Colonic mucosa (tissue), 4 donors: ENCODE measurements at regions not wholly inside any gene's neighbourhood (a gene's known extent, or its start where the extent isn't known, plus 50 kb on each side); places are given as distances from the start of the nearest gene placed in this dataset.

Experiments
- DNase-seq: peaks from one replicate; pipeline ENCODE4 v3.0.0-alpha.2; 2020
- H3K27ac ChIP-seq: fragments of 200-600 bp; one replicate; pipeline ENCODE4 v1.8.0; 2021
- H3K27me3 ChIP-seq: fragments of 200-600 bp; one replicate; pipeline ENCODE4 v1.8.0; 2021
- H3K36me3 ChIP-seq: fragments of 200-600 bp; one replicate; pipeline ENCODE4 v1.8.0; 2021
- H3K4me1 ChIP-seq: fragments of 200-600 bp; one replicate; pipeline ENCODE4 v1.8.0; 2021; ENCODE audit warnings: mild to moderate bottlenecking
- H3K4me3 ChIP-seq: fragments of 200-600 bp; one replicate; pipeline ENCODE4 v1.8.0; 2021
- H3K9ac ChIP-seq, 2 donors: one replicate each; pipeline ENCODE4 v1.7.0; 2013; ENCODE audit warnings: control low read depth in 2 of 2, low read depth in 2 of 2, low read length in 2 of 2
- H3K9me3 ChIP-seq: fragments of 200-600 bp; one replicate; pipeline ENCODE4 v1.8.0; 2021
- intact Hi-C: fragments of 100-400 bp; cut with DNase I; formaldehyde crosslinking; loops from one replicate; pipeline ENCODE4 v1.14.1; 2022
- TF ChIP-seq, protein P1 (sequence below): fragments of 200-600 bp; IDR thresholded peaks from one replicate; pipeline ENCODE4 v1.8.0; 2022; ENCODE audit warnings: antibody characterized with exemption, mild to moderate bottlenecking
- donor health status: healthy.
- donor health status: DM: no; HTN: no; CAD: no.
- donor health status: DM: no; HTN: no; CAD: no.

DNA sequence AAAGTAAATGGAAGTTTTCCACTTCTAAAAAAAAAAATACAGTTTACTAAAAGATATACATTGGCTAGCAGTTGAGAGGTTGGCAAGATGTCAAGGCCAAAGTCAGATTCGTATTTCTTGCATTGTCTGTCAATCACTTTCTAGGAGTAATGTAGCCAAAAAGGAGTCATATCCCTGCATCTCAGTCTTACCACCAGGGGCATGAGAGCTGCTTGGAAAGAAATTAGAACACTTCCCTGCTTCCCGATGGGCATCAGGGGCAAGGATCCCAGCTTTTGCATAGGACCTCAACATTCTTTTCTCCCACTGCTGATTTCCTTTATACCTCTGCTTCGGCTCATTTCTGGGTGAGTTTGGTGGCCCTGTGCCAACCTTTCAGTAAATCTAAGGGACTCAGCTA, 581.0 kb upstream of the MAP3K7 start:
- H3K27ac ChIP-seq = no peak overlapping the region
- H3K4me3 ChIP-seq = no peak overlapping the region
- no peaks in the 10 kb centered on the region for H3K36me3 ChIP-seq
- H3K4me1 ChIP-seq = no peaks in the 10 kb centered on the region
- no peak for DNase-seq
- H3K9ac ChIP-seq = no peak overlapping the region
- intact Hi-C loops = no loop called here
- TF ChIP-seq, protein P1, sequence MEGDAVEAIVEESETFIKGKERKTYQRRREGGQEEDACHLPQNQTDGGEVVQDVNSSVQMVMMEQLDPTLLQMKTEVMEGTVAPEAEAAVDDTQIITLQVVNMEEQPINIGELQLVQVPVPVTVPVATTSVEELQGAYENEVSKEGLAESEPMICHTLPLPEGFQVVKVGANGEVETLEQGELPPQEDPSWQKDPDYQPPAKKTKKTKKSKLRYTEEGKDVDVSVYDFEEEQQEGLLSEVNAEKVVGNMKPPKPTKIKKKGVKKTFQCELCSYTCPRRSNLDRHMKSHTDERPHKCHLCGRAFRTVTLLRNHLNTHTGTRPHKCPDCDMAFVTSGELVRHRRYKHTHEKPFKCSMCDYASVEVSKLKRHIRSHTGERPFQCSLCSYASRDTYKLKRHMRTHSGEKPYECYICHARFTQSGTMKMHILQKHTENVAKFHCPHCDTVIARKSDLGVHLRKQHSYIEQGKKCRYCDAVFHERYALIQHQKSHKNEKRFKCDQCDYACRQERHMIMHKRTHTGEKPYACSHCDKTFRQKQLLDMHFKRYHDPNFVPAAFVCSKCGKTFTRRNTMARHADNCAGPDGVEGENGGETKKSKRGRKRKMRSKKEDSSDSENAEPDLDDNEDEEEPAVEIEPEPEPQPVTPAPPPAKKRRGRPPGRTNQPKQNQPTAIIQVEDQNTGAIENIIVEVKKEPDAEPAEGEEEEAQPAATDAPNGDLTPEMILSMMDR = no peak
- H3K9me3 ChIP-seq = no peaks in the 10 kb centered on the region
- H3K27me3 ChIP-seq = no peaks in the 10 kb centered on the region

DNA sequence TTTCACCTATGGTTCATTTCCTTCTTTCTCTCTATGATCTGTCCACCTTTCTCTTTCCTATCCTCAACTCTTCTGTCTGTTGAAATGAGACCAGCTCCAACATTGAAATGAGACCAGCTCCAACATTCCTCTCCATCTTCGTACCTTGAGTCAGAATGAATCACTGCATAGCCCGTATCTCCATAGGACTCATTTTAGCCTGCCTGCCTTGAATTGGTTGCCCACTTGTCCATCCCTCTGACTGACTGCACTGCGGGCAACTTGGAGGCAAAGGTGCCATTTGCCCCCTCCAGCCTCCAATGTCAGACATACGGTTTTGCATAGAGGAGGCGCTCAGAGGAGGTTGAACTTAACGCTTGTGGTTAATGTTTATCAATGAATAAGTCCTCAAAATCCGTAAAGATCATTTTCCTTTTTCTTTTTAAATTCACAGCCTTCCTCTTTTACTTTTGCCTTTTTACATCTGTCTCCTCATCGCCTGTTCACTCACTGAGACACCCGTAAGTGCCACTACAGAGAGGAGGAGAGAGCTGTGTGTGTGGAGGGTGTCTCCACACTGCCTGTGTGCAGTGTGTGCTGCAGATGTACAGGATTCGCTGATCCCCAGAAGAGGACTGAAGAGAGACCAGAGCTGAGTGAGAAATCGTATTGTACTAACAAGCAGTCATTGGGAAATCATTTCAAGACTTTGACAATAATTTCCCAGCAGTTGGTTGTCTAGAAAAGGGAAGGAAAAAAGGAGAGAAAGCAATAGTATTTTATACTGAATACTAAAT, 579.6 kb upstream of the MAP3K7 start:
- H3K9ac ChIP-seq = no peak overlapping the region

GRCh38 chr6:91164105-91164504, 577.2 kb upstream of the MAP3K7 start:
- intact Hi-C loops = no loop called here
- Histone ChIP-seq H3K9ac (no peak overlapping the region), H3K9me3 (no peaks in the 10 kb centered on the region), H3K4me1 (no peaks in the 10 kb centered on the region), H3K27me3 (no peaks in the 10 kb centered on the region), H3K4me3 (no peak overlapping the region), H3K27ac (no peak overlapping the region), H3K36me3 (no peaks in the 10 kb centered on the region)
- DNase-seq = no peak
- TF ChIP-seq, protein P1 = no peak

More for the DNA sequence above, 579.6 kb upstream of the MAP3K7 start:
- H3K36me3 ChIP-seq = no peaks in the 10 kb centered on the region
- H3K27ac ChIP-seq = no peak overlapping the region
- intact Hi-C loops = no loop called here
- TF ChIP-seq, protein P1 = no peak
- no peaks in the 10 kb centered on the region for H3K27me3 ChIP-seq
- H3K4me1 ChIP-seq = no peaks in the 10 kb centered on the region
- DNase-seq = no peak
- no peak overlapping the region for H3K4me3 ChIP-seq
- H3K9me3 ChIP-seq = no peaks in the 10 kb centered on the region

- intact Hi-C loops = no loop called here
- TF ChIP-seq, protein P1 = no peak
- H3K27me3 ChIP-seq = no peaks in the 10 kb centered on the region
- no peaks in the 10 kb centered on the region for H3K9me3 ChIP-seq
- no peaks in the 10 kb centered on the region for H3K4me1 ChIP-seq
- no peak overlapping the region for H3K9ac ChIP-seq
- H3K36me3 ChIP-seq = no peaks in the 10 kb centered on the region
- H3K4me3 ChIP-seq = no peak overlapping the region
- no peak for DNase-seq
- H3K27ac ChIP-seq = no peak overlapping the region
These were observed 574.4 kb upstream of the MAP3K7 start for GRCh38 chr6:91161246-91161645.

GRCh38 chr6:91155129-91155785, 568.4 kb upstream of the MAP3K7 start:
- Histone ChIP-seq H3K4me1 (no peaks in the 10 kb centered on the region), H3K9me3 (no peaks in the 10 kb centered on the region), H3K9ac (no peak overlapping the region), H3K27ac (no peak overlapping the region), H3K4me3 (no peak overlapping the region), H3K27me3 (no peaks in the 10 kb centered on the region), H3K36me3 (no peaks in the 10 kb centered on the region)
- intact Hi-C loops = no loop called here
- DNase-seq = no peak
- TF ChIP-seq, protein P1 = no peak
